ENCODE measurements at regions not wholly inside any gene's neighbourhood (a gene's known extent, or its start where the extent isn't known, plus 50 kb on each side); places are given as distances from the start of the nearest gene placed in this dataset.

DNA sequence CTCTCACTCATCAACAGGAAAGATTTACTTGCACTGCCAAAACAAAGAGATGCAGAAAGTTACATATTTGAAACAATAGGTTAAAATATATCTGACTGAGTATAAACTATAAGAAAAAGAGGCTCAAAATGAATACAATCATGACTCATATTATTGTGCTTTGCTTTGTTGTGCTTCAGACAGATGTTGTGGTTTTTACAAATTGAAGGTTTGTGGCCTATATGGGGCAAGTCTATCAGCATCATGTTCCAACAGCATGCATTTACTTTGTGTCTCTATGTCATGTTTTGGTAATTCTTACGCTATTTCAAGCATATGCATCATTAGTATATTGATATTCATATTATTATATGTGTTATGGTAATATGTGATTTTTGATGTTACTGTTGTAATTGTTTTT is 330.0 kb downstream of the PRR16 start:
- ChIA-PET POLR2A (ENCODE audit: unreplicated experiment) (no interaction called here), CTCF (no interaction called here)
- no peaks in the 10 kb centered on the region for H3K4me1 ChIP-seq (replicated peaks; ENCODE audit: insufficient read depth)
- intact Hi-C loops (cut with micrococcal nuclease; ENCODE audit: unreplicated experiment): no loop called here
- H3K36me3 ChIP-seq (ENCODE audit: low read depth): no peaks in the 10 kb centered on the region
- no peaks in the 10 kb centered on the region for H3K9me3 ChIP-seq (ENCODE audit: insufficient read depth, low read depth)
- H3K4me3 ChIP-seq: no peak overlapping the region
- no peak overlapping the region for H3K27ac ChIP-seq
- BruUV-seq (replicated peaks): no TSS peak
- no peaks in the 10 kb centered on the region for H3K79me2 ChIP-seq (ENCODE audit: low read depth)
- no peaks in the 10 kb centered on the region for H3K9me2 ChIP-seq (ENCODE audit: insufficient read depth)
- H3K4me2 ChIP-seq: no peak overlapping the region
- no peak overlapping the region for H2AFZ ChIP-seq
- no peak for DNase-seq
- no peaks in the 10 kb centered on the region for H3F3A ChIP-seq (ENCODE audit: insufficient read depth, low read depth)
- TF ChIP-seq CTCF (conservative IDR thresholded peaks at IDR 0.05) (no peak), EZH2 (IDR thresholded peaks at IDR 0.05; ENCODE audit: low read depth) (no peak)
- no peaks in the 10 kb centered on the region for H3K27me3 ChIP-seq (ENCODE audit: insufficient read depth, low read depth)
- no peaks in the 10 kb centered on the region for H4K20me1 ChIP-seq (ENCODE audit: insufficient read depth)

DNA sequence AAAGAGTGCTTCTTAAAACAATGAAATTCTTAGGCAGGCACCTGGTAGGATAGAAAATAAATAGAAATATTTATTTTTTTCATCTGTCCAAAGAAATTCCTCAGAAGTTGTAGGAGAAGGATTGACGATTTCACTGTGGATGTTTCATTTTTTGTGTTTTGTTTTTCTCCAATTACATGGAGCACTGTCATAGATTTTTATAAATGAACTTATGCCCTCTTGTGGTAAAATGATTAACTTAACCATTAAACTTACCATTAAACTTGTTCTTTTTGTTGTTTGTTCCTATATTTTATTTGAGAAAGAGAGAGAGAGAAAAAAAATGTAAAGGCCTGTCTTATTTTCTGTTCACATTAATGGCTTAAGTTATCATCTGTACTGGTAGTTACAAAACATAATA is 339.2 kb downstream of the PRR16 start:
- TF ChIP-seq CTCF (conservative IDR thresholded peaks at IDR 0.05): peak; percentile 65
- no peak for TF ChIP-seq EZH2 (IDR thresholded peaks at IDR 0.05; ENCODE audit: low read depth)
- Histone ChIP-seq H3K4me3 (peak overlapping the region; percentile 5; the same call in 1 of the 2 replicates), H3K27me3 (ENCODE audit: insufficient read depth, low read depth) (no peaks in the 10 kb centered on the region), H3K36me3 (ENCODE audit: low read depth) (no peaks in the 10 kb centered on the region), H3K27ac (no peak overlapping the region), H2AFZ (no peak overlapping the region), H3K79me2 (ENCODE audit: low read depth) (no peaks in the 10 kb centered on the region), H4K20me1 (ENCODE audit: insufficient read depth) (no peaks in the 10 kb centered on the region), H3F3A (ENCODE audit: insufficient read depth, low read depth) (no peaks in the 10 kb centered on the region), H3K4me2 (peak overlapping the region; percentile 35), H3K9me2 (ENCODE audit: insufficient read depth) (no peaks in the 10 kb centered on the region), H3K4me1 (replicated peaks; ENCODE audit: insufficient read depth) (no peaks in the 10 kb centered on the region), H3K9me3 (ENCODE audit: insufficient read depth, low read depth) (no peaks in the 10 kb centered on the region)
- intact Hi-C loops (cut with micrococcal nuclease; ENCODE audit: unreplicated experiment): loop anchor here (2.0 to 10.0 kb wide), 5 partner anchors 338 to 1328 kb away; partner anchors contain the start of gene PRR16
- DNase-seq: no peak
- BruUV-seq (replicated peaks): no TSS peak
- POLR2A ChIA-PET (ENCODE audit: unreplicated experiment): interaction anchor here (0.6 kb wide), 1 partner anchor 597 kb away, joined by 12 read pairs; no protein-coding TSS in a partner anchor
- CTCF ChIA-PET: no interaction called here

DNA sequence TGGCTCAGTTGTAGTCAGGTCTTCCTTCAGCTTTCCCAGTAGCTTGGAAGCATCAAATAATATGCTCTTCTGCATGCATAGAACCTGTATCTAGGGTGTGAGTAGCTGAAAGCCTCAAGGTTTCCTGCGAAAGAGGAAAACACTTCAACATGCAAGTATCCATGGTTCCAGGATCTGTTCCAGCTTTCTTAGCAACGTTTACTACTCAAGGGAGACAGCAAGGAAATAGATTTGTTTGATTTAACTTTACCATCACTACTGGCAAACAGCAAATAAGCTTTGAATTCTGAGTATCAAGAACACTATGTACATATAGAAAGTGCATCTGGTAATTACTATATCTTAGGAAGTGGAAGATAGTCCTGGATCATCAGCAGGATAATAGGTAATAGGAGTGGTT is 341.0 kb downstream of the PRR16 start:
- Histone ChIP-seq H3K27me3 (ENCODE audit: insufficient read depth, low read depth) (no peaks in the 10 kb centered on the region), H3K36me3 (ENCODE audit: low read depth) (no peaks in the 10 kb centered on the region), H3K4me3 (no peak overlapping the region), H2AFZ (no peak overlapping the region), H3K9me3 (ENCODE audit: insufficient read depth, low read depth) (no peaks in the 10 kb centered on the region), H3F3A (ENCODE audit: insufficient read depth, low read depth) (no peaks in the 10 kb centered on the region), H3K4me1 (replicated peaks; ENCODE audit: insufficient read depth) (no peaks in the 10 kb centered on the region), H3K4me2 (no peak overlapping the region), H3K79me2 (ENCODE audit: low read depth) (no peaks in the 10 kb centered on the region), H4K20me1 (ENCODE audit: insufficient read depth) (no peaks in the 10 kb centered on the region), H3K27ac (no peak overlapping the region), H3K9me2 (ENCODE audit: insufficient read depth) (no peaks in the 10 kb centered on the region)
- TF ChIP-seq EZH2 (IDR thresholded peaks at IDR 0.05; ENCODE audit: low read depth): no peak
- TF ChIP-seq CTCF (conservative IDR thresholded peaks at IDR 0.05): no peak
- ChIA-PET POLR2A (ENCODE audit: unreplicated experiment) (no interaction called here), CTCF (no interaction called here)
- DNase-seq: no peak
- no TSS peak for BruUV-seq (replicated peaks)
- intact Hi-C loops (cut with micrococcal nuclease; ENCODE audit: unreplicated experiment): loop anchor here (10.0 kb wide), 3 partner anchors 1070 to 1330 kb away; no protein-coding TSS in a partner anchor
